Astrocyte of the cerebellum (primary cell): ENCODE measurements at regions not wholly inside any gene's neighbourhood (a gene's known extent, or its start where the extent isn't known, plus 50 kb on each side); places are given as distances from the start of the nearest gene placed in this dataset.

Experiments used
- DNase-seq: peaks from one replicate; pipeline ENCODE4 v3.0.0-alpha.2; 2011; ENCODE audit warnings: low read depth
- H3K4me3 ChIP-seq: 2 replicates; pipeline ENCODE4 v1.5.1; 2011; ENCODE audit warnings: mild to moderate bottlenecking, low read depth, low read length, moderate library complexity
- in situ Hi-C: cut with HindIII; loops from 2 replicates; pipeline ENCODE4 v1.10.0; 2017; ENCODE audit warnings: low sequenced_read_pairs
- TF ChIP-seq, protein P1 (sequence below): IDR thresholded peaks from 2 replicates; pipeline ENCODE4 v1.5.1; 2012; ENCODE audit warnings: low read length, low read depth, moderate library complexity, mild to moderate bottlenecking; ENCODE audit errors: missing control alignments

DNA sequence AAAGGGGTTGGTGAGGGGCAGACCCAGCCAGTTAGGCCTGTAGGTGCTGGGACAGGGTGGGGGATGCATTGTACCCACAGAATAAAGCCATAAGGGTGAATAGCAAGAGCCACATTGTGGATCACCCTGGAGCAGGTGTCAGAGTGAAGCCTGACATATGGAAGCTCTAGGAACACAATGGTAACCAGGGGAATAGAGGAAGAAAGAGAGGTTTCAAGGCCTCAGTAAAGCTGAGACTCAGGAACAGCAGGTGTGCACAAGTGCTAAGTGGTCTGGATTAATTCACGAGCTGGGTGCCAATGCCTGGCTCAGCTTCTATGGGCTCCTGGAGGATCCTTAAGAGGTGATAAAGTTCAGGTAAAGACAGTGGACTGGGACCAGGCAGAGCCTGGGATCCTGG, 323.7 kb upstream of the CTNNB1 start:
- H3K4me3 ChIP-seq: no peak overlapping the region
- TF ChIP-seq, protein P1, sequence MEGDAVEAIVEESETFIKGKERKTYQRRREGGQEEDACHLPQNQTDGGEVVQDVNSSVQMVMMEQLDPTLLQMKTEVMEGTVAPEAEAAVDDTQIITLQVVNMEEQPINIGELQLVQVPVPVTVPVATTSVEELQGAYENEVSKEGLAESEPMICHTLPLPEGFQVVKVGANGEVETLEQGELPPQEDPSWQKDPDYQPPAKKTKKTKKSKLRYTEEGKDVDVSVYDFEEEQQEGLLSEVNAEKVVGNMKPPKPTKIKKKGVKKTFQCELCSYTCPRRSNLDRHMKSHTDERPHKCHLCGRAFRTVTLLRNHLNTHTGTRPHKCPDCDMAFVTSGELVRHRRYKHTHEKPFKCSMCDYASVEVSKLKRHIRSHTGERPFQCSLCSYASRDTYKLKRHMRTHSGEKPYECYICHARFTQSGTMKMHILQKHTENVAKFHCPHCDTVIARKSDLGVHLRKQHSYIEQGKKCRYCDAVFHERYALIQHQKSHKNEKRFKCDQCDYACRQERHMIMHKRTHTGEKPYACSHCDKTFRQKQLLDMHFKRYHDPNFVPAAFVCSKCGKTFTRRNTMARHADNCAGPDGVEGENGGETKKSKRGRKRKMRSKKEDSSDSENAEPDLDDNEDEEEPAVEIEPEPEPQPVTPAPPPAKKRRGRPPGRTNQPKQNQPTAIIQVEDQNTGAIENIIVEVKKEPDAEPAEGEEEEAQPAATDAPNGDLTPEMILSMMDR: no peak
- DNase-seq: no peak
- in situ Hi-C loops: no loop called here

DNA sequence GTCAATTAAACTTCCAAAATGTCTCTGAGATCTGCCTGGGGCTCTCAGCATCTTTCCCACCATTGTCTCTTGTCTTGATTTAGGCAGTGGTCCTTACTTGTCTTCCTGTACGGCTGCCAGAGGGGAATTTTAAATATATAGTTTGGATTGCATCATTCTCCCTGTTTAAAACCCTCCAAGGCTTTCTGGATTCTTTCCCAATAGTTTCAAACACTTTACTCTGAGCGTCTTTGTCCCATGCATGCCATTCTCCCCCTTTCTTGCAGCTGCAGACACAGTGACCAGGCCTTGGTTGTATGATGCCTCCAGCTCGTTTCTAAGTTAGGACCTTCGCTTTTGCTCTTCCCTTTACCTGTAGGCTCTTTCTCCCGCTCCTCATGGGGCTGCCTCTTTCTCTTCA, 323.3 kb upstream of the CTNNB1 start:
- in situ Hi-C loops: no loop called here
- H3K4me3 ChIP-seq: no peak overlapping the region
- DNase-seq: no peak
- TF ChIP-seq, protein P1: no peak

DNA sequence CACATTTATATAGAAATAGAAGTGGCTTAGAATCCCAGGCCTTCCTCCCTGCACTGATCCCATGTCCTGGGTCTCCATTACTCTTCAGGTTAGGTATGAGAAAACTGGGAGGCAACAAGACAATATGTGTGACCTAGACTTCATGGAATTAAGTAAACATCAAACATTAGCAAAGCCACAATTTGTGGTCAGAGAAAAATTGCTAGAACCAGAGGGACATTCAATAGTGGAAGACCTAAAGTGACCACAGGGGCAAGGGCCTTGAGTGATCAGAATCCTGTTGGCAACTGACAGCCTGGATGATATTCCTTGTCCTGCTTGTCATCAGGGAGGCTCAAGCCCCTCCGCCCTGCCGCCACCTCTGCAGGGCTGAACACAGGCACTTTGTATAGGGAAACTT, 322.8 kb upstream of the CTNNB1 start:
- TF ChIP-seq, protein P1: no peak
- H3K4me3 ChIP-seq: no peak overlapping the region
- no peak for DNase-seq
- in situ Hi-C loops: no loop called here

DNA sequence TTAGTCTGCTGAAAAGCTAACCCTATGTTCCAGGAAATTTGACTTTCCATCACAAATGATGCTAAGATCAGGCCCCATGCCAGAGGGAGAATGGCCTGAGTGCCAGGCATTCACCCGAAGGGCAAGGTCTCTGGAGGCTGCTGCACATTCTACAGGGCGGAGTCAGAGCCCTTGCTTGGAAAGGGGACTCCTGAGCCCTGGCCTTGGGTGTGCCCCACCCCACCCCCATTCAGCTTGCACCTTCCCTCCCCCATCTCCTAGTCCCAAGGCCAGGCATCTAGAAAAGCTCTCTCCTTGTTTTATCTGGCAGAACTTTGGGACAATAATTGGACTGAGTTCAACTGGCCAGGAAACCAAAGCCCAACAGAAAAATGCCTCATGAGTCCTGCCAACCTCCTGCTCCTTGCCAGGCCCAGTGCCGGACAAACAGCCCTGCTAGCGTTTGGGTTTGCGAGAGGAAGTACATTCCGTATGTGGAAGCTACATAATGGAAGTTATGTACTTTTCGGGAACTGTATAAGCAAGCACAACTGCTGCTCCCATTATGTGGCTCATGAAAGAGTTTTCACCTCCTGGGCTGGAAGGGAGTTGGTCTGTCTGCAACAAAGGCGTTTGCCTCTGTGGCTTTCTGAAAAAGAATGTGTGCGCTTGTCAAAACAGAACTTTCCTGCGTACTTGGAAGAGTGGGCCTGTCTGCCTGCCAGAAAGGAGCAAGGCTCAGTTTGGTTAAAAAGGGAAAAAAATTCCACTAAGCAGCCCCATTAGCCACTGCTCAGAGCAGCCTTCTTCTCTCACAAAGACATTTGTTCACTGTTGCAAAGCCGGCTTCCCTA, 321.5 kb upstream of the CTNNB1 start:
- DNase-seq: peak; percentile 98
- H3K4me3 ChIP-seq: no peak overlapping the region
- TF ChIP-seq, protein P1: no peak
- in situ Hi-C loops: no loop called here

DNA sequence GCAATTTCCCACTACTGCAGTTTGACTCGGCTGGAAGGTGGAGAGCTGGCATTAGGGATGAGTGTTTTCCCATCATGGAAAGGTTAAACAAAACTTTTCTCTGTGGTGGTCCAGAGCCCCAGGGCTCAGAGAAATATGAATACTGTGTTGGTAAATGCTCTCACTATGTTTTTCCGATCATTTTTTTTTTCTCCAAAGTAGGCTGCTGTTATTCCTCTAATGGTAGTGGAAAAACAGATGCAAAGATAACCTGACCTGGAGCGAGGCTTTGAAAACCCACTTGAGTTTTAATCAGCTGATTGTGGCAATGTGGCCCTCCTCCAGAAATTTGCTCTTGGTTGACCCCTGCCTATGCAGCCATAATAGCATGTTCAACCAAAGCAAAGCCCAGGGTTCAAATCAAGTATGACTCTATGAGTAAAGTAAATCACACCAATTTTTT, 320.8 kb upstream of the CTNNB1 start:
- no peak for DNase-seq
- in situ Hi-C loops: no loop called here
- no peak overlapping the region for H3K4me3 ChIP-seq
- TF ChIP-seq, protein P1: no peak

DNA sequence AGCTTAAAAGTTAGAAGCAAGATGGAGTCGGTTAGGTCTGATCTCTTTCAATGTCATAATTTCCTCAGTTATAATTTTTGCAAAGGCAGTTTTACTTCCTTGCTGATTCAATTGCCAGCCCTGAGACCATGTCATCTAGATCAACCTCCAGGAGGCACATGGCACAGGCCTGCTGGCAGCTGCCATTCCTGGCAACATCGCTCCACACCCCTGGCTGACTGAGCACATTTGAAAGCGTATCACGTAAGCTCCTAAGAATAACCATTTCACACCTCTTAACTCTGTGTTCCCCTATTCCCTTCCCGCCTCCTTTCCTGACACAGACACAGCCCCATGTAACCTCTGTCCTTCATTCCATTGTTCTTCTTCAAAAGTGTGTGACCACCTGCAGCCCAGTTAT, 313.9 kb upstream of the CTNNB1 start:
- TF ChIP-seq, protein P1: no peak
- in situ Hi-C loops: no loop called here
- no peak for DNase-seq
- no peak overlapping the region for H3K4me3 ChIP-seq
